ENCODE measurements at regions not wholly inside any gene's neighbourhood (a gene's known extent, or its start where the extent isn't known, plus 50 kb on each side); places are given as distances from the start of the nearest gene placed in this dataset.

DNA sequence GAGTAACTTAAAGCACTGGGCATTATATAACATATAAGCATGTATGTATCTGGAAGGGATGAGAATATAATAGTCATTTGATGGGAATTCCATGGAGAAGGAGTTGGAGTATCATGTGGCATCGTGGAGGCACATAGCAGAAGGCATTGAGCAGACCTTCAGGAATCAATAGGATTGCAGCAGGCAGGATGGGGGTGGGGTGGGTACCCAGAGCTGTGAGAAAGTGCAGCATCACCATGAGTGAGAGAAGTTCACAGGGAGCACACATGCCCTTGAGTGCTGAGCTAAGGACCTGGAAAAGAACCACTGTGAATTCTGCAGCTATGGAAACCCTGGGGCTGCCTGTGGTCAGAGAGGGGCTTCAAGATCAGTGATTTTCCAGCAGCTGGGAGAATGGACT lies 57.3 kb downstream of the MED10 start:
- WGBS, 2 donors = 44 to 54% methylated on average over 1 of the region's 1 CpG
- H3K9me3 ChIP-seq = peaks cover 0 to 5% (median 2%) of the 10 kb centered on the region in 4 donors
- intact Hi-C loops (cut with DNase I) = no loop called here
- no peaks in the 10 kb centered on the region for H3K4me1 ChIP-seq
- TF ChIP-seq POLR2AphosphoS5 (IDR thresholded peaks at IDR 0.05) (no peak), EP300 (IDR thresholded peaks at IDR 0.05) (no peak), POLR2A (IDR thresholded peaks at IDR 0.05) (no peak)
- TF ChIP-seq, protein P1, sequence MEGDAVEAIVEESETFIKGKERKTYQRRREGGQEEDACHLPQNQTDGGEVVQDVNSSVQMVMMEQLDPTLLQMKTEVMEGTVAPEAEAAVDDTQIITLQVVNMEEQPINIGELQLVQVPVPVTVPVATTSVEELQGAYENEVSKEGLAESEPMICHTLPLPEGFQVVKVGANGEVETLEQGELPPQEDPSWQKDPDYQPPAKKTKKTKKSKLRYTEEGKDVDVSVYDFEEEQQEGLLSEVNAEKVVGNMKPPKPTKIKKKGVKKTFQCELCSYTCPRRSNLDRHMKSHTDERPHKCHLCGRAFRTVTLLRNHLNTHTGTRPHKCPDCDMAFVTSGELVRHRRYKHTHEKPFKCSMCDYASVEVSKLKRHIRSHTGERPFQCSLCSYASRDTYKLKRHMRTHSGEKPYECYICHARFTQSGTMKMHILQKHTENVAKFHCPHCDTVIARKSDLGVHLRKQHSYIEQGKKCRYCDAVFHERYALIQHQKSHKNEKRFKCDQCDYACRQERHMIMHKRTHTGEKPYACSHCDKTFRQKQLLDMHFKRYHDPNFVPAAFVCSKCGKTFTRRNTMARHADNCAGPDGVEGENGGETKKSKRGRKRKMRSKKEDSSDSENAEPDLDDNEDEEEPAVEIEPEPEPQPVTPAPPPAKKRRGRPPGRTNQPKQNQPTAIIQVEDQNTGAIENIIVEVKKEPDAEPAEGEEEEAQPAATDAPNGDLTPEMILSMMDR (IDR thresholded peaks at IDR 0.05) = no peak
- H3K27ac ChIP-seq = no peak overlapping the region
- H3K4me3 ChIP-seq = no peak overlapping the region
- H3K36me3 ChIP-seq = no peaks in the 10 kb centered on the region
- H3K27me3 ChIP-seq = no peaks in the 10 kb centered on the region
- DNase-seq = no peak

DNA sequence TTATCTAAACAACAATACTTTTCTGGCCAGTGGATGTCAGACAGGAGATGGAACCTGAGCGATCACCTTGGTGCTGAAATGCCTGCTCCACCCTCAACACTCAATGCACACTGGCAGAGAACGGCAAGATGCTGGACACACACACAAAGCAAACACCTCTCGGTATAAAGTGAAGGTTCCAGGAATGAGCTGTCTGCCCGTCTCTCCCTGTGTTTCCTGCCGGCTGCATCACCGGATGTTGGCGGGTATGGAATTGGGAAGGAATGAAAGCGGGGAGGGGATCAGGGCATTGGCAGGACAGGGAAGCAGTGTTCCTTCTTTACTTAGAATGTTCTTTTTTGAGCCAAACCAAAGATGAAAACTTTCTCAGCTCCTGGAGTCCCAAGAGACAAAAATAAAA lies 59.2 kb downstream of the MED10 start:
- H3K27me3 ChIP-seq = no peaks in the 10 kb centered on the region
- WGBS, 2 donors = 78 to 84% methylated on average over 8 of the region's 8 CpGs
- DNase-seq = no peak
- H3K36me3 ChIP-seq = no peaks in the 10 kb centered on the region
- H3K4me3 ChIP-seq = no peak overlapping the region
- no peaks in the 10 kb centered on the region for H3K4me1 ChIP-seq
- H3K27ac ChIP-seq = no peak overlapping the region
- intact Hi-C loops (cut with DNase I) = no loop called here
- H3K9me3 ChIP-seq = peaks cover 0 to 7% (median 2%) of the 10 kb centered on the region in 4 donors
- TF ChIP-seq, protein P1 (IDR thresholded peaks at IDR 0.05) = no peak
- no peak for TF ChIP-seq POLR2AphosphoS5 (IDR thresholded peaks at IDR 0.05)
- TF ChIP-seq EP300 (IDR thresholded peaks at IDR 0.05) = no peak
- TF ChIP-seq POLR2A (IDR thresholded peaks at IDR 0.05) = no peak

DNA sequence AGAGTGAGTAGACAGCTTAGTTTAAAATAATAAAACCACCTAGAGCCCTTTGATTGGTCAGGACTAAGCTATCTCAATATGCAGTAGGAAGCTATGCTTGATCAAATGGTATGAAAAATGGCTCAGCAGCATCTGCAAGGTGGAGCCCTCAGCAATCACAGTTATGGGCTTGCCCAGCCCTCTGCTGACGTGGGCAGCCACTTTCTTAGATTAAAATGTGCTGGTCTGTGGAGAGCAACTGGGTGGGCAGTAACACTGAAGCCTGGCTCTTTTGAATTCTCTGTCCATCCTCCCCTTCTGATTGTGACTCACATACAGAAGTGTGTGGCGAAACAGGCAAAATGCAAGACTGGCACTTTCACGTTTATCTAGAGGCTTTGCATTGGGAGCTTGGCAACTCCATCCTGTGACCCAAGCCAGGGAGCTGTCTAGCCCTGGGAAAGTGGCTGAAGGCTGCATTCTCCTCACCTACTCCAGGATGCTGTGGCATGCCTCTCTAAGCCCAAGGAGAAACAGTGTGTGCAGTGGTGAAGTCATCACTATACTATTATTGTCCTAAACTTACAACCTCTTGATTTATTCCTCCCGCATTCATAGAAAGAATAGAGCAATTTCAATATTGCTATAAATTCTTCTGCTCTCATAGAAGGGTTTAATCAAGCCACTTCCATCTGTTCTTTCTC lies 61.1 kb downstream of the MED10 start:
- Histone ChIP-seq H3K36me3 (no peaks in the 10 kb centered on the region), H3K4me3 (no peak overlapping the region), H3K9me3 (peaks cover 0 to 7% (median 2%) of the 10 kb centered on the region in 4 donors), H3K4me1 (no peaks in the 10 kb centered on the region), H3K27me3 (no peaks in the 10 kb centered on the region), H3K27ac (no peak overlapping the region)
- no peak for TF ChIP-seq POLR2AphosphoS5 (IDR thresholded peaks at IDR 0.05)
- no peak for TF ChIP-seq POLR2A (IDR thresholded peaks at IDR 0.05)
- TF ChIP-seq, protein P1 (IDR thresholded peaks at IDR 0.05) = no peak
- TF ChIP-seq EP300 (IDR thresholded peaks at IDR 0.05) = no peak
- DNase-seq = no peak
- WGBS, 2 donors = 68 to 72% methylated on average over 4 of the region's 4 CpGs
- intact Hi-C loops (cut with DNase I) = no loop called here

DNA sequence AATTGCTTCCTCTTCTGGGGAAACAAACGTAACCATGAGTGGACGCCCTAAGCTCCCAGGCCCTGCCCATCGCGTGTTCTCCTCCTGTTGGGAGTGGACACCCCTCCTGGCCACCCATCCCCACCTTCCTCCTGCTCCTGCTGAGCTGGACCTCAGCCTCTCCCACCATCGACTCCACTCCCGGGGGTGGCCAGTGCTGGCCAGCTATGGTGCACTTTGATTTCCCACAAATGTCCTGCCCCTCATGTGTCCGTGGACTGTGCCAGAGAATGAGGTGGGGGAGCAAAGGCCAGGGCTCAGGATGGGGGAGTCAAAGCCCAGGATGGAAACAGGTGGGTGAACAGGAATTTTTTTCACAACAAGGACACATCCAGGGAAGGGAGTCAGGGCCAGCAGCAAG lies 62.8 kb downstream of the MED10 start:
- no peak for DNase-seq
- WGBS, 2 donors = 70 to 78% methylated on average over 7 of the region's 7 CpGs
- Histone ChIP-seq H3K27ac (no peak overlapping the region), H3K9me3 (peaks cover 0 to 6% (median 1%) of the 10 kb centered on the region in 4 donors), H3K27me3 (no peaks in the 10 kb centered on the region), H3K4me3 (no peak overlapping the region), H3K4me1 (no peaks in the 10 kb centered on the region), H3K36me3 (no peaks in the 10 kb centered on the region)
- intact Hi-C loops (cut with DNase I) = no loop called here
- TF ChIP-seq POLR2A (IDR thresholded peaks at IDR 0.05) (no peak), POLR2AphosphoS5 (IDR thresholded peaks at IDR 0.05) (no peak), EP300 (IDR thresholded peaks at IDR 0.05) (no peak)
- TF ChIP-seq, protein P1 (IDR thresholded peaks at IDR 0.05) = no peak

Data from sigmoid colon (tissue), 6 donors.